ENCODE measurements at regions not wholly inside any gene's neighbourhood (a gene's known extent, or its start where the extent isn't known, plus 50 kb on each side); places are given as distances from the start of the nearest gene placed in this dataset.
"Not testable (repeated sequence)": the region's sequence is repeated elsewhere in the genome, so short reads cannot be mapped to it uniquely, and the experiment has no call there.

DNA sequence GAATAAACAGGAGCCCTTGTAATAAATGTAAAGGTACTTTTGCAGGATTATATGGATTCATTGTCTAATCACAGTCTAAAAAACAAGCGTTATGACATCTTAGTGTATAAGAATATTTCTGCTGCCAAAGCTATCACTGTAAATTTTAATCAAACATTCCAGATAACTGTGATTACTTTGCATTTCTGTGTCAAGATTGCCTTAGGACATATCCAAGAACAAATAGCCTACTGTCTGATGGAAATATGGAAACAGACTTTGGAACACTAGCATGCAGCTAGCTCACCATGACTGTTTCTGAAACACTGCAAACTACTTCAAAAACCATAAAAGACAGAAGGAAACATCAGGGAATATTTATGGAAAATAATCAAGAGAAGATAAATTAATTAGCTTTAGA, 248.7 kb upstream of the ASCC3 start:
- no peaks in the 10 kb centered on the region; the same call in 1 of the 2 replicates for H3K9me3 ChIP-seq (ENCODE audit: control insufficient read depth, insufficient read depth, low read length)
- DNase-seq (ENCODE audit: low read depth, low spot score), result no peak
- no peaks in the 10 kb centered on the region for H3K4me1 ChIP-seq (ENCODE audit: control insufficient read depth, insufficient read depth, low read length)
- no peak overlapping the region for H3K27ac ChIP-seq (ENCODE audit: low read length)
- no CpG with 5 or more reads among the region's 1 CpG for WGBS (ENCODE audit: insufficient coverage, insufficient read length)
- H3K4me3 ChIP-seq (ENCODE audit: low read length), result no peak overlapping the region
- no peaks in the 10 kb centered on the region for H3K27me3 ChIP-seq (ENCODE audit: control insufficient read depth, insufficient read depth, low read length)
- H3K36me3 ChIP-seq (ENCODE audit: control insufficient read depth, insufficient read depth, low read length), result no peaks in the 10 kb centered on the region

DNA sequence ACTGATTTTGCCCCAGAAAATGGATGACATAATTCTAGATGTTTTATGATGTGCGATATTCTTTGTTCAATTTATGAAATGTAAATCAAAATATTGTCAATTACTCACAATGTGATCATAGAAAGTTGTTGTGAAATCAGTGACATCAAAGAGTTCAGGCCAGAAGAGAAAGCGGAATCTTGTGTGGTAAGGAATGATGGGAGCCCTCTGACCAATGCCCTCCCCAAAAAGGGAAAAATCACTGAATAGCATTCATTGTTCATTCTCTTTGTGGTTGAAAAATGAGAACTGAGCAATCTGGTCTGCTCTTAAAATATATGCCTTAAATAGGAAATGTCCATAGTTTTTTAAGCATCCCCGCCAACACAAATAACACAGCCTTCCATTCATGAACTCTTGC, 247.1 kb upstream of the GRIK2 start:
- Histone ChIP-seq H3K27ac (ENCODE audit: low read length) (no peak overlapping the region), H3K4me1 (ENCODE audit: control insufficient read depth, insufficient read depth, low read length) (no peaks in the 10 kb centered on the region), H3K9me3 (ENCODE audit: control insufficient read depth, insufficient read depth, low read length) (no peaks in the 10 kb centered on the region), H3K36me3 (ENCODE audit: control insufficient read depth, insufficient read depth, low read length) (no peaks in the 10 kb centered on the region), H3K27me3 (ENCODE audit: control insufficient read depth, insufficient read depth, low read length) (no peaks in the 10 kb centered on the region), H3K4me3 (ENCODE audit: low read length) (no peak overlapping the region)
- no CpG with 5 or more reads among the region's 3 CpGs for WGBS (ENCODE audit: insufficient coverage, insufficient read length)
- no peak for DNase-seq (ENCODE audit: low read depth, low spot score)

DNA sequence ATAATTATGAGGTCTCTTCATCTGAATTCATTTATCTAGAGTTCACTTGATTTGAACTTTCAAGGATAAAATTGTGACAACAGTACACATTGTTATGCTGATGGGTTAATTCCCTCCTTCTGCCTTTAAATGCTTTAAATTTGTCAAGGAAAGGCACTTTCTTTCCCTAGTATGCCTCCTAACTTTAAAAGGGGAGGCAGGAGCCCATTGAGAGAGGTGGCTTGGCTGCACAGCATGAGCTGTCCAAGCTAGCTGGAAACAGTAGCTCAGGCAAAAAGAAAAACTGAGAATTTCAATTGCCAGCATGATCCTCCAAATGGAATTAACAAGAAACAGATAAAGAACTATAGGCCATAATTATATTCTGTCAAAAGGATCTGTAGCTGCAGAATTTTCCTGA, 243.3 kb upstream of the GRIK2 start:
- H3K4me3 ChIP-seq (ENCODE audit: low read length), result no peak overlapping the region
- H3K36me3 ChIP-seq (ENCODE audit: control insufficient read depth, insufficient read depth, low read length), result no peaks in the 10 kb centered on the region
- no peak overlapping the region for H3K27ac ChIP-seq (ENCODE audit: low read length)
- H3K9me3 ChIP-seq (ENCODE audit: control insufficient read depth, insufficient read depth, low read length), result no peaks in the 10 kb centered on the region
- H3K4me1 ChIP-seq (ENCODE audit: control insufficient read depth, insufficient read depth, low read length), result no peaks in the 10 kb centered on the region
- DNase-seq (ENCODE audit: low read depth, low spot score), result no peak
- H3K27me3 ChIP-seq (ENCODE audit: control insufficient read depth, insufficient read depth, low read length), result no peaks in the 10 kb centered on the region

DNA sequence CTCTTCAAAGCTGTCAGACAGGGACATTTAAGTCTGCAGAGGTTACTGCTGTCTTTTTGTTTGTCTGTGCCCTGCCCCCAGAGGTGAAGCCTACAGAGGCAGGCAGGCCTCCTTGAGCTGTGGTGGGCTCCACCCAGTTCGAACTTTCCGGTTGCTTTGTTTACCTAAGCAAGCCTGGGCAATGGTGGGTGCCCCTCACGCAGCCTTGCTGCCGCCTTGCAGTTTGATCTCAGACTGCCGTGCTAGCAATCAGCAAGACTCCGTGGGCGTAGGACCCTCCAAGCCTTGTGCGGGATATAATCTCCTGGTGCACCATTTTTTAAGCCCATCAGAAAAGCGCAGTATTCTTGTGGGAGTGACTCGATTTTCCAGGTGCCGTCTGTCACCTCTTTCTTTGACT, 235.9 kb upstream of the GRIK2 start:
- not testable (repeated sequence) for H3K27me3 ChIP-seq (ENCODE audit: control insufficient read depth, insufficient read depth, low read length); H3K27ac ChIP-seq (ENCODE audit: low read length); H3K4me1 ChIP-seq (ENCODE audit: control insufficient read depth, insufficient read depth, low read length); H3K4me3 ChIP-seq (ENCODE audit: low read length); H3K9me3 ChIP-seq (ENCODE audit: control insufficient read depth, insufficient read depth, low read length); DNase-seq (ENCODE audit: low read depth, low spot score); H3K36me3 ChIP-seq (ENCODE audit: control insufficient read depth, insufficient read depth, low read length)
- no CpG with 5 or more reads among the region's 11 CpGs for WGBS (ENCODE audit: insufficient coverage, insufficient read length)

DNA sequence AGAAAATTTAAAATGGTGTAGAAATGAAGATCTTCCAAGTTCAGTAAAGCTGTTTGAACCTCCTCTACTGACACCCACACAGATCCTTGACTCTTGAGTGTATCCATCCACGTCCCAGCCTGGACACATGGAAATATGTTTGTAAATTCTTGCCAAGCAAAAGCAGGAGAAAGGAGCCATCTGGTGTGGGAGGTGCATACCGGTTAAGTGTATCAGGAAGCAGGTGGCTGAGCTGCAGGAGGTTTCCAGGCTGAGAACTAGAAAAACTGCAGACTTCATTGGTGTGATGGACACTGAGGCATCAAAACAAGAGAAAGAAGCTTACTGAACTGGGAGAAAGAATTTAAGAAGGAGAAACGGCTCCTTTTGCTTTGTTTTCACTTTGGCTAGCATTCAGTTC, 229.9 kb upstream of the GRIK2 start:
- Histone ChIP-seq H3K27me3 (ENCODE audit: control insufficient read depth, insufficient read depth, low read length) (no peaks in the 10 kb centered on the region), H3K36me3 (ENCODE audit: control insufficient read depth, insufficient read depth, low read length) (no peaks in the 10 kb centered on the region), H3K9me3 (ENCODE audit: control insufficient read depth, insufficient read depth, low read length) (no peaks in the 10 kb centered on the region), H3K4me3 (ENCODE audit: low read length) (no peak overlapping the region), H3K27ac (ENCODE audit: low read length) (no peak overlapping the region), H3K4me1 (ENCODE audit: control insufficient read depth, insufficient read depth, low read length) (no peaks in the 10 kb centered on the region)
- DNase-seq (ENCODE audit: low read depth, low spot score), result no peak
- WGBS (ENCODE audit: insufficient coverage, insufficient read length), result no CpG with 5 or more reads among the region's 3 CpGs

DNA sequence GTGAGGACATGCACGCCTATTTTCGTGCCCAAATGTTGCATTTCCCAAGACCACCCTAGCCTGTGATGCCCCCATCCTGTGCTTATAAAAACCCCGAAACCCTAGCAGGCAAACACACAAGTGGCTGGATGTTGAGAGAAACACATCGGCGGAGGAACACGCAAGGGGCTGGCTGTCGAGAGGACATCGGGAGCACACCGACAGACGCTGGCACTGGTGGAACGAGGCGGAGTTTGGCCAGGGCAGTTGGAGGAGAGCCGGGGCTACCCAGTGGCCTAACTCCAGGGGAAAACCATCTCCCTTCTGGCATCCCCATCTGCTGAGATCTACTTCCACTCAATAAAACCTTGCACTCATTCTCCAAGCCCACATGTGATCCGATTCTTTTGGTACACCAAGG, 225.9 kb upstream of the GRIK2 start:
- no peaks in the 10 kb centered on the region for H3K9me3 ChIP-seq (ENCODE audit: control insufficient read depth, insufficient read depth, low read length)
- H3K36me3 ChIP-seq (ENCODE audit: control insufficient read depth, insufficient read depth, low read length), result no peaks in the 10 kb centered on the region
- no CpG with 5 or more reads among the region's 14 CpGs for WGBS (ENCODE audit: insufficient coverage, insufficient read length)

DNA sequence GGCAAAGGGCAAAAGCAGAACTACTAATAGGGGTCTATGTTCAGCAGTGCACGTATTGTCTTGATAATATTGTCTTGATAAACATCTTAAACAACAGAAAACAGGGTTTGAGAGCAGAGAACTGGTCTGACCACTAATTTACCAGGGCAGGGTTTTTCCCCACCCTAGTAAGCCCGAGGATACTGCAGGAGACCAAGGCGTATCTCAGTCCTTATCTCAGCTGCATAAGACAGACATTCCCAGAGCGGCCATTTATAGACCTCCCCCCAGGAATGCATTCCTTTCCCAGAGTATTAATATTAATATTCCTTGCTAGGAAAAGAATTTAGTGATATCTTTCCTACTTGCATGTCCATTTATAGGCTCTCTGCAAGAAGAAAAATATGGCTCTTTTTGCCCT, 222.5 kb upstream of the GRIK2 start:
- not testable (repeated sequence) for H3K4me1 ChIP-seq (ENCODE audit: control insufficient read depth, insufficient read depth, low read length); H3K36me3 ChIP-seq (ENCODE audit: control insufficient read depth, insufficient read depth, low read length)
- WGBS (ENCODE audit: insufficient coverage, insufficient read length), result no CpG with 5 or more reads among the region's 4 CpGs

More for the DNA sequence above, 225.9 kb upstream of the GRIK2 start:
- no peak overlapping the region for H3K4me3 ChIP-seq (ENCODE audit: low read length)
- H3K27me3 ChIP-seq (ENCODE audit: control insufficient read depth, insufficient read depth, low read length), result no peaks in the 10 kb centered on the region
- DNase-seq (ENCODE audit: low read depth, low spot score), result no peak
- no peak overlapping the region for H3K27ac ChIP-seq (ENCODE audit: low read length)
- no peaks in the 10 kb centered on the region for H3K4me1 ChIP-seq (ENCODE audit: control insufficient read depth, insufficient read depth, low read length)

DNA sequence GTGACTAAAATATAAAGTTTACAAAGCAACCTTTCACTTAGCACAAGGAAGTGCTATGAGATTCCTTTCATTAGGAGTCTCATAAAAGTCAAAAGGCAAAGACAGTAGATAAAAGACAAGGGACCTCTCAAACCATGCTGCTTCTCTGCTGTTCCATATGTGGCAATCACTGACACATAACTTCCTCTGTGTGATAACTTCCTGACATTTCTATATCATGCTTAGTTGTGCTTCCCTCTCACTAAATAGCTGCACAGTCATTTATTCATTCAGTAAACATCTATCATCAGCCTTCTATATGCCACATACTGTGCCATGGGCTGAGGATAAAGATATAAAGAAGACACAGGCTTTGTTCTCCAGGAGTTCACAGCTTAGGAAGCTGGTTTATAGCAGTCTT, 214.8 kb upstream of the GRIK2 start:
- no peaks in the 10 kb centered on the region for H3K36me3 ChIP-seq (ENCODE audit: control insufficient read depth, insufficient read depth, low read length)
- H3K4me3 ChIP-seq (ENCODE audit: low read length), result no peak overlapping the region
- no peaks in the 10 kb centered on the region for H3K4me1 ChIP-seq (ENCODE audit: control insufficient read depth, insufficient read depth, low read length)
- no peaks in the 10 kb centered on the region; the same call in 1 of the 2 replicates for H3K9me3 ChIP-seq (ENCODE audit: control insufficient read depth, insufficient read depth, low read length)
- no peak overlapping the region for H3K27ac ChIP-seq (ENCODE audit: low read length)
- H3K27me3 ChIP-seq (ENCODE audit: control insufficient read depth, insufficient read depth, low read length), result no peaks in the 10 kb centered on the region
- DNase-seq (ENCODE audit: low read depth, low spot score), result no peak

More for the DNA sequence above, 222.5 kb upstream of the GRIK2 start:
- H3K27ac ChIP-seq (ENCODE audit: low read length); DNase-seq (ENCODE audit: low read depth, low spot score); H3K27me3 ChIP-seq (ENCODE audit: control insufficient read depth, insufficient read depth, low read length); H3K9me3 ChIP-seq (ENCODE audit: control insufficient read depth, insufficient read depth, low read length); H3K4me3 ChIP-seq (ENCODE audit: low read length): not testable (repeated sequence)

DNA sequence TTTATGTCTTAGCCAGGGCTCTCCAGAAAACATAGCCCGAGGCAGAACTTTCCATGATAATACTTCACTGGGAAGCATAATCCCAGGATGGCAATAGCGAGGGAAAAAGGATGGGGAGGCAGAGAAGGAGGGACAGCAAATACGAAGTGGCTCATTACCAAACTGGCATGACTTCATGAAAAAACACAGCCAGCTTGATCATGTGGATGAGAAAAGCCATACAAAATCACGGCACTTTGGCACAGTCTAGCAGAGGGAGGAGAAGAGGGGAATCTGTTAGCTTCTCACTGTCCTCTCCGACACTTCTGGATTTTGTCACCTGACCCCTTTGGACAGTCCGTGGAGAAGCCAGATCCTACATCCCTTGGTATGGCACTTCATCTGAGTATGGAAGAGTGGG, 212.5 kb upstream of the GRIK2 start:
- no peaks in the 10 kb centered on the region for H3K36me3 ChIP-seq (ENCODE audit: control insufficient read depth, insufficient read depth, low read length)
- DNase-seq (ENCODE audit: low read depth, low spot score), result no peak
- H3K27ac ChIP-seq (ENCODE audit: low read length), result no peak overlapping the region
- no peak overlapping the region for H3K4me3 ChIP-seq (ENCODE audit: low read length)
- H3K4me1 ChIP-seq (ENCODE audit: control insufficient read depth, insufficient read depth, low read length), result no peaks in the 10 kb centered on the region
- H3K27me3 ChIP-seq (ENCODE audit: control insufficient read depth, insufficient read depth, low read length), result no peaks in the 10 kb centered on the region
- no CpG with 5 or more reads among the region's 6 CpGs for WGBS (ENCODE audit: insufficient coverage, insufficient read length)
- no peaks in the 10 kb centered on the region for H3K9me3 ChIP-seq (ENCODE audit: control insufficient read depth, insufficient read depth, low read length)

DNA sequence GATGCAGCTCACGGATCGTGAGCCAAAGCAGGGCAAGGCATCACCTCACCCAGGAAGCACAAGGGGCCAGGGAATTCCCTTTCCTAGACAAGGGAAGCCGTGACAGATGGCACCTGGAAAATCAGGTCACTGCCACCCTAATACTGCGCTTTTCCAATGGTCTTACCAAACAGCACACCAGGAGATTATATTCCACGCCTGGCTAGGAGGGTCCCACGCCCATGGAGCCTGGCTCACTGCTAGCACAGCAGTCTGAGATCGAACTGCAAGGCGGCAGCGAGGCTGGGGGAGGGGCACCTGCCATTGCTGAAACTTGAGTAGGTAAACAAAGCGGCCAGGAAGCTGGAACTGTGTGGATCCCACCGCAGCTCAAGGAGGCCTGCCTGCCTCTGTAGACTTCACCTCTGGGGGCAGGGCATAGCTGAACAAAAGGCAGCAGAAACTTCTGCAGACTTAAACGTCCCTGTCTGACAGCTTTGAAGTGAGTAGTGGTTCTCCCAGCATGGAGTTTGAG, 205.2 kb upstream of the GRIK2 start:
- not testable (repeated sequence) for DNase-seq (ENCODE audit: low read depth, low spot score); H3K27me3 ChIP-seq (ENCODE audit: control insufficient read depth, insufficient read depth, low read length); H3K36me3 ChIP-seq (ENCODE audit: control insufficient read depth, insufficient read depth, low read length); H3K4me1 ChIP-seq (ENCODE audit: control insufficient read depth, insufficient read depth, low read length); H3K9me3 ChIP-seq (ENCODE audit: control insufficient read depth, insufficient read depth, low read length); H3K27ac ChIP-seq (ENCODE audit: low read length); H3K4me3 ChIP-seq (ENCODE audit: low read length)
- WGBS (ENCODE audit: insufficient coverage, insufficient read length), result no CpG with 5 or more reads among the region's 12 CpGs

DNA sequence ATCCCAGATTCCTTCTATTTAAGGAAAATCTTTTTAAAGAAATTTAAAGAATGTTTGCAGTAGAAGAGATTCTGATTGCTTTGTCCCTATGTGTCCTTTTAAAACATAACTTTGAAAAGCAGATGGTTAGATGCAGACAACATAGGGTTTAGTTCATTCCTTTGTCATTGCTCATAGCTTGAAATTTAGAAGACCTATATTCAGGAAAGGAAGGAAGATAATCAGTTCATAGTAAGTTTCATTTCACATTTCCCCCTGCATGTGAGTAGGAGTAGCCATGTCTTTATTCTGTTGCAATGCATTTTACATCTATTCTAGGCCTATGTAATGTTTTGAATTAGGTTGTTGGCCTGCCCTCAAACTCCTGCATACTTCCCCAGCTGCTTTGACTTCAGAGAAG, 197.9 kb upstream of the GRIK2 start:
- Histone ChIP-seq H3K27me3 (ENCODE audit: control insufficient read depth, insufficient read depth, low read length) (no peaks in the 10 kb centered on the region), H3K36me3 (ENCODE audit: control insufficient read depth, insufficient read depth, low read length) (no peaks in the 10 kb centered on the region), H3K4me3 (ENCODE audit: low read length) (no peak overlapping the region), H3K4me1 (ENCODE audit: control insufficient read depth, insufficient read depth, low read length) (no peaks in the 10 kb centered on the region; the same call in 1 of the 2 replicates), H3K9me3 (ENCODE audit: control insufficient read depth, insufficient read depth, low read length) (no peaks in the 10 kb centered on the region), H3K27ac (ENCODE audit: low read length) (no peak overlapping the region)
- DNase-seq (ENCODE audit: low read depth, low spot score), result no peak

Measured in iPS DF 6.9 (cell line).